Natural killer cell (primary cell): ENCODE measurements at regions not wholly inside any gene's neighbourhood (a gene's known extent, or its start where the extent isn't known, plus 50 kb on each side); places are given as distances from the start of the nearest gene placed in this dataset.

Experiments used
- ATAC-seq, 3 donors: fragments of 150-1000 bp in 2 of 3; fragments of 200-7000 bp in 1 of 3; cut with Tn5 transposase; 1 replicate in 1 of 3; 2 replicates in 2 of 3; pipeline ENCODE4 v1.10.0; 2021; ENCODE audit warnings: mild to moderate bottlenecking in 2 of 3, moderate library complexity in 2 of 3
- DNase-seq, 2 donors: peaks; one replicate each; pipeline versions ENCODE4 v3.0.0 to v3.0.0-alpha.2; 2013 to 2021; ENCODE audit warnings: mixed read lengths in 1 of 2
- H3K27ac ChIP-seq: one replicate; pipeline ENCODE4 v1.5.1; 2013; ENCODE audit warnings: mild to moderate bottlenecking, low read length
- H3K27me3 ChIP-seq: one replicate; pipeline ENCODE4 v1.6.1; 2013; ENCODE audit warnings: low read length; ENCODE audit not compliant: control insufficient read depth, insufficient read depth
- H3K36me3 ChIP-seq: one replicate; pipeline ENCODE4 v1.6.1; 2013; ENCODE audit warnings: low read length; ENCODE audit not compliant: control insufficient read depth, insufficient read depth
- H3K4me1 ChIP-seq: one replicate; pipeline ENCODE4 v1.6.1; 2013; ENCODE audit warnings: low read length; ENCODE audit not compliant: control insufficient read depth, insufficient read depth
- H3K4me3 ChIP-seq: one replicate; pipeline ENCODE4 v1.5.1; 2013; ENCODE audit warnings: low read length
- H3K9me3 ChIP-seq: one replicate; pipeline ENCODE4 v1.6.1; 2013; ENCODE audit warnings: low read length; ENCODE audit not compliant: control insufficient read depth, insufficient read depth
- H3K27ac Mint-ChIP-seq, 2 donors: one replicate each; pipeline ENCODE4 v1.8.0; 2022; ENCODE audit warnings: mild to moderate bottlenecking in 2 of 2, mixed read lengths in 2 of 2, moderate library complexity in 1 of 2
- H3K27me3 Mint-ChIP-seq, 2 donors: one replicate each; pipeline ENCODE4 v1.8.0; 2022; ENCODE audit warnings: low read depth in 2 of 2, mixed read lengths in 2 of 2
- H3K36me3 Mint-ChIP-seq: one replicate; pipeline ENCODE4 v1.8.0; 2022; ENCODE audit warnings: mixed read lengths
- H3K4me1 Mint-ChIP-seq, 2 donors: one replicate each; pipeline ENCODE4 v1.8.0; 2022; ENCODE audit warnings: mixed read lengths in 2 of 2
- H3K4me3 Mint-ChIP-seq: one replicate; pipeline ENCODE4 v1.8.0; 2022; ENCODE audit warnings: mild to moderate bottlenecking, moderate library complexity, mixed read lengths
- H3K9me3 Mint-ChIP-seq, 2 donors: one replicate each; pipeline ENCODE4 v1.8.0; 2022; ENCODE audit warnings: mixed read lengths in 2 of 2
- CTCF ChIP-seq: fragments of 200-600 bp; IDR thresholded peaks from one replicate; pipeline ENCODE4 v1.8.0; 2022; ENCODE audit warnings: antibody characterized with exemption
- WGBS: methylation state at CpG from one replicate; pipeline ENCODE4 v1.1.7; 2013; ENCODE audit warnings: missing lambda C conversion rate; ENCODE audit not compliant: insufficient coverage; 5-methylcytosine and 5-hydroxymethylcytosine counted together
- intact Hi-C: fragments of 100-400 bp; cut with micrococcal nuclease; formaldehyde crosslinking; loops from one replicate; pipeline ENCODE4 v1.14.2; 2022

GRCh38 chr6:88458662-88459061, 292.5 kb upstream of the CNR1 start:
- peaks cover 0 to 3% of the 10 kb centered on the region in 2 donors for H3K27me3 Mint-ChIP-seq
- Histone ChIP-seq H3K4me3 (no peak overlapping the region), H3K27me3 (no peaks in the 10 kb centered on the region), H3K36me3 (no peaks in the 10 kb centered on the region), H3K9me3 (no peaks in the 10 kb centered on the region), H3K27ac (no peak overlapping the region), H3K4me1 (no peaks in the 10 kb centered on the region)
- DNase-seq (no peak), ATAC-seq (no peak)
- H3K9me3 Mint-ChIP-seq, result peaks cover 3% of the 10 kb centered on the region in 2 donors
- TF ChIP-seq CTCF, result no peak
- intact Hi-C loops, result no loop called here
- H3K4me3 Mint-ChIP-seq, result no peak overlapping the region
- WGBS, result 100% methylated on average over 2 of the region's 3 CpGs
- no peak overlapping the region for H3K27ac Mint-ChIP-seq
- H3K4me1 Mint-ChIP-seq, result no peaks in the 10 kb centered on the region
- H3K36me3 Mint-ChIP-seq, result no peaks in the 10 kb centered on the region

GRCh38 chr6:88456221-88456859, 290.2 kb upstream of the CNR1 start:
- peaks cover 4 to 5% of the 10 kb centered on the region in 2 donors for H3K9me3 Mint-ChIP-seq
- H3K27me3 ChIP-seq, result no peaks in the 10 kb centered on the region
- no peak for TF ChIP-seq CTCF
- H3K4me3 ChIP-seq, result no peak overlapping the region
- ATAC-seq (no peak), DNase-seq (no peak)
- H3K27ac Mint-ChIP-seq, result no peak overlapping the region
- no peaks in the 10 kb centered on the region for H3K36me3 Mint-ChIP-seq
- H3K4me1 ChIP-seq, result no peaks in the 10 kb centered on the region
- 92% methylated on average over 1 of the region's 1 CpG for WGBS
- H3K4me1 Mint-ChIP-seq, result no peaks in the 10 kb centered on the region
- H3K36me3 ChIP-seq, result no peaks in the 10 kb centered on the region
- peaks cover 0 to 3% of the 10 kb centered on the region in 2 donors for H3K27me3 Mint-ChIP-seq
- intact Hi-C loops, result no loop called here
- H3K4me3 Mint-ChIP-seq, result no peak overlapping the region
- H3K27ac ChIP-seq, result no peak overlapping the region
- H3K9me3 ChIP-seq, result no peaks in the 10 kb centered on the region

- Mint-ChIP-seq H3K36me3 (no peaks in the 10 kb centered on the region), H3K27ac (no peak overlapping the region), H3K4me1 (no peaks in the 10 kb centered on the region), H3K9me3 (peaks cover 4 to 10% of the 10 kb centered on the region in 2 donors), H3K4me3 (no peak overlapping the region), H3K27me3 (peaks cover 0 to 3% of the 10 kb centered on the region in 2 donors)
- Histone ChIP-seq H3K4me3 (no peak overlapping the region), H3K9me3 (no peaks in the 10 kb centered on the region), H3K4me1 (no peaks in the 10 kb centered on the region), H3K27me3 (no peaks in the 10 kb centered on the region), H3K36me3 (no peaks in the 10 kb centered on the region), H3K27ac (no peak overlapping the region)
- 74% methylated on average over 3 of the region's 3 CpGs for WGBS
- ATAC-seq, result no peak
- intact Hi-C loops, result no loop called here
- DNase-seq, result no peak
- no peak for TF ChIP-seq CTCF
Observed at GRCh38 chr6:88455317-88455716, 289.2 kb upstream of the CNR1 start.

- H3K4me1 Mint-ChIP-seq, result no peaks in the 10 kb centered on the region
Observed at GRCh38 chr6:88454658-88455057, 288.5 kb upstream of the CNR1 start.

More at GRCh38 chr6:88454658-88455057, 288.5 kb upstream of the CNR1 start:
- no peak overlapping the region for H3K4me3 Mint-ChIP-seq
- Histone ChIP-seq H3K27me3 (no peaks in the 10 kb centered on the region), H3K36me3 (no peaks in the 10 kb centered on the region), H3K4me1 (no peaks in the 10 kb centered on the region), H3K27ac (no peak overlapping the region), H3K4me3 (no peak overlapping the region), H3K9me3 (no peaks in the 10 kb centered on the region)
- TF ChIP-seq CTCF, result no peak
- DNase-seq (no peak), ATAC-seq (no peak)
- H3K9me3 Mint-ChIP-seq, result peaks cover 4 to 12% of the 10 kb centered on the region in 2 donors
- no peak overlapping the region for H3K27ac Mint-ChIP-seq
- no peaks in the 10 kb centered on the region for H3K36me3 Mint-ChIP-seq
- intact Hi-C loops, result no loop called here
- 79% methylated on average over 2 of the region's 2 CpGs for WGBS
- H3K27me3 Mint-ChIP-seq, result peaks cover 0 to 3% of the 10 kb centered on the region in 2 donors
